Panc1 (cell line): ENCODE measurements at regions not wholly inside any gene's neighbourhood (a gene's known extent, or its start where the extent isn't known, plus 50 kb on each side); places are given as distances from the start of the nearest gene placed in this dataset.

Experiments
- ATAC-seq: fragments of 200-7000 bp; cut with Tn5 transposase; 2 replicates; pipeline ENCODE4 v1.9.1; 2020; ENCODE audit warnings: mild to moderate bottlenecking, moderate library complexity
- BruUV-seq: library from RNA; stranded (reverse); fragments of 400-500 nt; replicated peaks from 2 replicates; lab custom pipeline; 2021; lab: Mats Ljungman, UMichigan
- CTCF ChIA-PET: fragments of 300-600 bp; sonication (Branson Sonifier 250); formaldehyde crosslinking; loops from one replicate; lab custom pipeline; 2022; ENCODE audit warnings: antibody characterized with exemption; lab: Charles Lee
- POLR2A ChIA-PET: fragments of 300-600 bp; sonication (Branson Sonifier 250); formaldehyde crosslinking; loops from one replicate; lab custom pipeline; 2022; ENCODE audit warnings: antibody characterized with exemption; lab: Charles Lee
- DNase-seq: peaks from one replicate; pipeline ENCODE4 v3.0.0-alpha.2; 2010; ENCODE audit warnings: low read depth, low spot score
- H3K27ac ChIP-seq: 2 replicates; pipeline ENCODE4 v1.5.1; 2011; ENCODE audit warnings: mild to moderate bottlenecking, low read length, inconsistent platforms
- H3K27me3 ChIP-seq: fragments of 200-500 bp; sonication (Bioruptor generic); 2 replicates; pipeline ENCODE4 v1.6.0; 2014; ENCODE audit warnings: low read length, inconsistent platforms; ENCODE audit not compliant: control insufficient read depth, insufficient read depth
- H3K36me3 ChIP-seq: fragments of 200-500 bp; sonication (Bioruptor generic); 2 replicates; pipeline ENCODE4 v1.5.1; 2014; ENCODE audit warnings: inconsistent platforms, mild to moderate bottlenecking, low read length, moderate library complexity; ENCODE audit not compliant: control insufficient read depth, insufficient read depth
- H3K4me1 ChIP-seq: 2 replicates; pipeline ENCODE4 v1.5.1; 2011; ENCODE audit warnings: inconsistent platforms, mild to moderate bottlenecking, low read length, moderate library complexity; ENCODE audit not compliant: control insufficient read depth, insufficient read depth
- H3K4me3 ChIP-seq, 2 experiments: 2 replicates each; pipeline ENCODE4 v1.5.1; 2011 to 2012; ENCODE audit warnings: low read depth in 2 of 2, low read length in 2 of 2, mild to moderate bottlenecking in 2 of 2, inconsistent platforms in 1 of 2, moderate library complexity in 1 of 2
- H3K9me3 ChIP-seq: fragments of 200-500 bp; sonication (Bioruptor generic); 2 replicates; pipeline ENCODE4 v1.5.1; 2014; ENCODE audit warnings: low read depth, mild to moderate bottlenecking, inconsistent platforms, low read length, moderate library complexity; ENCODE audit not compliant: control insufficient read depth, insufficient read depth
- CTCF ChIP-seq: fragments of 450-650 bp; IDR thresholded peaks from 2 replicates; pipeline ENCODE4 v1.5.1; 2017; ENCODE audit warnings: mild to moderate bottlenecking
- POLR2AphosphoS5 ChIP-seq: IDR thresholded peaks from 2 replicates; pipeline ENCODE4 v1.6.1; 2012; ENCODE audit warnings: mild to moderate bottlenecking, low read depth, low read length, moderate library complexity
- REST ChIP-seq, 2 experiments: IDR thresholded peaks; 2 replicates each; pipeline ENCODE4 v1.6.1; 2011 to 2012; ENCODE audit warnings: low read depth in 2 of 2, control low read depth in 1 of 2, low read length in 1 of 2, mild to moderate bottlenecking in 1 of 2, moderate library complexity in 1 of 2; ENCODE audit not compliant: insufficient read depth in 1 of 2
- SIN3A ChIP-seq: IDR thresholded peaks from 2 replicates; pipeline ENCODE4 v1.6.1; 2012; ENCODE audit warnings: low read depth, mild to moderate bottlenecking, low read length, moderate library complexity, borderline replicate concordance; ENCODE audit not compliant: insufficient read depth
- TCF7L2 ChIP-seq: IDR thresholded peaks from 2 replicates; pipeline ENCODE4 v1.6.1; 2011; ENCODE audit warnings: mild to moderate bottlenecking, low read depth, low read length, inconsistent platforms
- in situ Hi-C: cut with HindIII; loops from 2 replicates; pipeline ENCODE4 v1.10.0; 2016; ENCODE audit warnings: low sequenced_read_pairs, low pct_unique_long_range_greater_than_20kb
- intact Hi-C: fragments of 100-400 bp; cut with micrococcal nuclease; formaldehyde crosslinking; loops from one replicate; pipeline ENCODE4 v1.10.0; 2022; ENCODE audit not compliant: unreplicated experiment

- Histone ChIP-seq H3K27ac (no peak overlapping the region), H3K4me3 (no peak overlapping the region), H3K4me1 (peaks cover 5% of the 10 kb centered on the region; the same call in 1 of the 2 replicates), H3K36me3 (no peaks in the 10 kb centered on the region), H3K9me3 (no peaks in the 10 kb centered on the region), H3K27me3 (no peaks in the 10 kb centered on the region)
- ChIA-PET CTCF (no interaction called here), POLR2A (no interaction called here)
- no TSS peak for BruUV-seq
- intact Hi-C loops: no loop called here
- in situ Hi-C loops: no loop called here
- DNase-seq (no peak), ATAC-seq (no peak)
- TF ChIP-seq REST (IDR thresholded peaks at IDR 0.05; ENCODE audit: insufficient read depth in 1 of 2, low read depth in 2 of 2, low read length in 1 of 2) (no peak), POLR2AphosphoS5 (no peak), SIN3A (no peak), TCF7L2 (no peak), CTCF (no peak)
Measured at GRCh38 chr9:524008-524407, 309.3 kb downstream of the DOCK8 start.

- no peaks in the 10 kb centered on the region for H3K36me3 ChIP-seq
- no peaks in the 10 kb centered on the region for H3K27me3 ChIP-seq
- intact Hi-C loops: no loop called here
- CTCF ChIA-PET: no interaction called here
- TF ChIP-seq SIN3A: no peak
- no peak for TF ChIP-seq REST (IDR thresholded peaks at IDR 0.05; ENCODE audit: insufficient read depth in 1 of 2, low read depth in 2 of 2, low read length in 1 of 2)
- TF ChIP-seq TCF7L2: no peak
- no peak for TF ChIP-seq CTCF
- no peak for TF ChIP-seq POLR2AphosphoS5
- DNase-seq (no peak), ATAC-seq (no peak)
- no peak overlapping the region for H3K4me3 ChIP-seq
- no TSS peak for BruUV-seq
- H3K27ac ChIP-seq: no peak overlapping the region
- H3K4me1 ChIP-seq: peaks cover 8% of the 10 kb centered on the region
- POLR2A ChIA-PET: no interaction called here
- in situ Hi-C loops: no loop called here
- no peaks in the 10 kb centered on the region for H3K9me3 ChIP-seq
Measured at GRCh38 chr9:526904-527591, 312.4 kb downstream of the DOCK8 start.
